ENCODE measurements at regions not wholly inside any gene's neighbourhood (a gene's known extent, or its start where the extent isn't known, plus 50 kb on each side); places are given as distances from the start of the nearest gene placed in this dataset.

- Histone ChIP-seq H3K27me3 (no peaks in the 10 kb centered on the region), H3K36me3 (no peaks in the 10 kb centered on the region), H3K4me3 (no peak overlapping the region), H3K9me3 (no peaks in the 10 kb centered on the region), H3K27ac (no peak overlapping the region), H3K4me1 (peaks cover 0 to 7% (median 0%) of the 10 kb centered on the region in 4 donors)
- TF ChIP-seq, protein P1, sequence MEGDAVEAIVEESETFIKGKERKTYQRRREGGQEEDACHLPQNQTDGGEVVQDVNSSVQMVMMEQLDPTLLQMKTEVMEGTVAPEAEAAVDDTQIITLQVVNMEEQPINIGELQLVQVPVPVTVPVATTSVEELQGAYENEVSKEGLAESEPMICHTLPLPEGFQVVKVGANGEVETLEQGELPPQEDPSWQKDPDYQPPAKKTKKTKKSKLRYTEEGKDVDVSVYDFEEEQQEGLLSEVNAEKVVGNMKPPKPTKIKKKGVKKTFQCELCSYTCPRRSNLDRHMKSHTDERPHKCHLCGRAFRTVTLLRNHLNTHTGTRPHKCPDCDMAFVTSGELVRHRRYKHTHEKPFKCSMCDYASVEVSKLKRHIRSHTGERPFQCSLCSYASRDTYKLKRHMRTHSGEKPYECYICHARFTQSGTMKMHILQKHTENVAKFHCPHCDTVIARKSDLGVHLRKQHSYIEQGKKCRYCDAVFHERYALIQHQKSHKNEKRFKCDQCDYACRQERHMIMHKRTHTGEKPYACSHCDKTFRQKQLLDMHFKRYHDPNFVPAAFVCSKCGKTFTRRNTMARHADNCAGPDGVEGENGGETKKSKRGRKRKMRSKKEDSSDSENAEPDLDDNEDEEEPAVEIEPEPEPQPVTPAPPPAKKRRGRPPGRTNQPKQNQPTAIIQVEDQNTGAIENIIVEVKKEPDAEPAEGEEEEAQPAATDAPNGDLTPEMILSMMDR (IDR thresholded peaks at IDR 0.05), result no peak
- TF ChIP-seq POLR2A (IDR thresholded peaks at IDR 0.05) (no peak), EP300 (IDR thresholded peaks at IDR 0.05) (no peak)
- DNase-seq (ENCODE audit: low spot score in 2 of 2), result no peak
- WGBS, 2 donors, result 96 to 97% methylated on average over 1 of the region's 1 CpG
Observed at GRCh38 chr3:145849115-145849514, 311.9 kb downstream of the PLOD2 start.

GRCh38 chr3:145854499-145854898, 306.5 kb downstream of the PLOD2 start:
- Histone ChIP-seq H3K9me3 (no peaks in the 10 kb centered on the region), H3K27me3 (no peaks in the 10 kb centered on the region), H3K4me3 (no peak overlapping the region), H3K4me1 (peaks cover 0 to 7% (median 0%) of the 10 kb centered on the region in 4 donors), H3K27ac (no peak overlapping the region), H3K36me3 (no peaks in the 10 kb centered on the region)
- WGBS, 2 donors, result 88 to 93% methylated on average over 2 of the region's 2 CpGs
- DNase-seq (ENCODE audit: low spot score in 2 of 2), result no peak
- TF ChIP-seq EP300 (IDR thresholded peaks at IDR 0.05), result no peak
- no peak for TF ChIP-seq POLR2A (IDR thresholded peaks at IDR 0.05)
- TF ChIP-seq, protein P1 (IDR thresholded peaks at IDR 0.05), result no peak

GRCh38 chr3:145857956-145858355, 303.0 kb downstream of the PLOD2 start:
- H3K4me3 ChIP-seq, result no peak overlapping the region
- no peaks in the 10 kb centered on the region for H3K9me3 ChIP-seq
- H3K4me1 ChIP-seq, result no peaks in the 10 kb centered on the region
- no peaks in the 10 kb centered on the region for H3K36me3 ChIP-seq
- no peaks in the 10 kb centered on the region for H3K27me3 ChIP-seq
- DNase-seq (ENCODE audit: low spot score in 2 of 2), result no peak
- TF ChIP-seq POLR2A (IDR thresholded peaks at IDR 0.05) (no peak), EP300 (IDR thresholded peaks at IDR 0.05) (no peak)
- TF ChIP-seq, protein P1 (IDR thresholded peaks at IDR 0.05), result no peak
- 50 to 56% methylated on average over 1 of the region's 1 CpG for WGBS, 2 donors
- H3K27ac ChIP-seq, result no peak overlapping the region

DNA sequence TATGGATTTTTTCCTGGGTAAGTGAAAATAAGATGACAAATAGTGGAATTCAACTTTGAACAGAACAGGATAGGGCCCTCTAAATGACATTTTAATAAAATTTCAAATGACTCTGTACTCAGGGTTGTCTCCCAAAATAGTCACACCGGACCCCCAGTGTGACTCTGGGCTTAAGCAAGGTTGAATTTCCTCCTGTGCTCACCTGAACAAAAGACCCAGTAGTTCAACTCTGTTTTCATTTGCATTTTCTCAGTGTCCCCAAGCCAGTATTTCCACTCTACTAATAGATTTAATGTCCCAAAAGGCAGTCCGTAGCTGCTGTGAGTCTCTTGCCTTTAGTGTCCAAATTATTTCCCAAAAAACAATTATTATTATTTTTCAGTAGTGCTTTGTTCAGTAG, 296.6 kb downstream of the PLOD2 start:
- no peak for DNase-seq (ENCODE audit: low spot score in 2 of 2)
- WGBS, 2 donors, result 76 to 78% methylated on average over 2 of the region's 2 CpGs
- no peak for TF ChIP-seq EP300 (IDR thresholded peaks at IDR 0.05)
- TF ChIP-seq POLR2A (IDR thresholded peaks at IDR 0.05), result no peak
- TF ChIP-seq, protein P1 (IDR thresholded peaks at IDR 0.05), result no peak
- no peaks in the 10 kb centered on the region for H3K27me3 ChIP-seq
- no peak overlapping the region for H3K4me3 ChIP-seq
- peaks cover 0 to 13% (median 0%) of the 10 kb centered on the region in 4 donors for H3K4me1 ChIP-seq
- no peak overlapping the region for H3K27ac ChIP-seq
- H3K36me3 ChIP-seq, result no peaks in the 10 kb centered on the region
- no peaks in the 10 kb centered on the region for H3K9me3 ChIP-seq

DNA sequence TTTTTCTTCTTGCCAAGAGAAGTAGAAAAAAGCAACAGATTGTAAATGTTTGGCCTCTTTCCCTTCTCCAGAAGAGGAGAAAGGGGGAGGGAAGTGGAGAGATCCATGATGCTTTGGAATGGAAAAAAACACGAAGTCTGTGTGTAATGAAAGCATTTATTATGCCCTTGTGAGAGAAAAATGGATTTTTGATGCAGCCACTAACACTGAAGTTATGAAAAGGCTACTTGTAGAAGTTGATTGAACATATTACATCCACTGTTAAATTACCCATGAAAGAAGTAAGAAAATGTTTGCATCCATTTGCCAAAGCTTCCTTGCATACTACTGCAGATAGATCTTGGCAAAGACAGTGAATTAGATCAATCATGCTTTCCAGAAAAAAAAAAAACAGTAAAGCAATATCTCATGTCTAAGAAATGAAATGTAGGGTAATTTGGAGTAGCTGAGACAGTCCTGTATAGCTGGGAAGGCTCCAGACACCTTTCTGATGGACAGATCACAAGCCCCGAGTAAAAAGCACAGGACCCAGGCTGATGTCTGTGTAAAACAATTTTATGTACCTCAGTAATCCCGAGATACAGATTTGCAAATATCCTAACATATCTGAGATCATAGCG, 295.5 kb downstream of the PLOD2 start:
- Histone ChIP-seq H3K9me3 (no peaks in the 10 kb centered on the region), H3K27ac (no peak overlapping the region), H3K27me3 (no peaks in the 10 kb centered on the region), H3K4me1 (peaks cover 0 to 13% (median 0%) of the 10 kb centered on the region in 4 donors), H3K36me3 (no peaks in the 10 kb centered on the region), H3K4me3 (no peak overlapping the region)
- no peak for TF ChIP-seq POLR2A (IDR thresholded peaks at IDR 0.05)
- WGBS, 2 donors, result 22 to 27% methylated on average over 4 of the region's 4 CpGs
- no peak for DNase-seq (ENCODE audit: low spot score in 2 of 2)

All from tibial nerve (tissue), 4 donors.